PC-3 (cell line): ENCODE measurements at regions not wholly inside any gene's neighbourhood (a gene's known extent, or its start where the extent isn't known, plus 50 kb on each side); places are given as distances from the start of the nearest gene placed in this dataset.

Source experiments
- ATAC-seq: fragments of 200-7000 bp; cut with Tn5 transposase; 2 replicates; pipeline ENCODE4 v1.9.1; 2020; ENCODE audit warnings: mild to moderate bottlenecking, moderate library complexity
- BruUV-seq: library from RNA; stranded (reverse); fragments of 400-500 nt; replicated peaks from 2 replicates; lab custom pipeline; 2021; lab: Mats Ljungman, UMichigan
- CTCF ChIA-PET: fragments of 300-600 bp; sonication (Branson Sonifier 250); formaldehyde crosslinking; loops from one replicate; lab custom pipeline; 2022; ENCODE audit warnings: antibody characterized with exemption; lab: Charles Lee
- POLR2A ChIA-PET: fragments of 300-600 bp; sonication (Branson Sonifier 250); formaldehyde crosslinking; loops from one replicate; lab custom pipeline; 2022; ENCODE audit warnings: antibody characterized with exemption; ENCODE audit not compliant: unreplicated experiment; lab: Charles Lee
- DNase-seq: peaks from one replicate; pipeline ENCODE4 v3.0.0-alpha.2; 2015
- H2AFZ ChIP-seq: fragments of 300-600 bp; sonication (generic); 2 replicates; pipeline ENCODE4 v1.6.0; 2016; ENCODE audit warnings: antibody characterized with exemption, low read length
- H3F3A ChIP-seq: fragments of 300-600 bp; sonication (generic); one replicate; pipeline ENCODE4 v1.6.0; 2017; ENCODE audit warnings: antibody characterized with exemption, low read length, control low read depth, mild to moderate bottlenecking; ENCODE audit not compliant: unreplicated experiment
- H3K27ac ChIP-seq: fragments of 300-600 bp; sonication (generic); 2 replicates; pipeline ENCODE4 v1.5.1; 2016; ENCODE audit warnings: mild to moderate bottlenecking, low read length
- H3K27me3 ChIP-seq: fragments of 300-600 bp; sonication (generic); 2 replicates; pipeline ENCODE4 v1.6.1; 2016; ENCODE audit warnings: low read length, mixed read lengths
- H3K36me3 ChIP-seq: fragments of 300-600 bp; sonication (generic); 2 replicates; pipeline ENCODE4 v1.6.1; 2016; ENCODE audit warnings: low read depth, mixed run types, low read length, mixed read lengths
- H3K4me1 ChIP-seq: fragments of 300-600 bp; sonication (generic); 2 replicates; pipeline ENCODE4 v1.5.1; 2016; ENCODE audit warnings: low read length; ENCODE audit not compliant: insufficient read depth
- H3K4me2 ChIP-seq: fragments of 300-600 bp; sonication (generic); 2 replicates; pipeline ENCODE4 v1.6.0; 2016; ENCODE audit warnings: low read length
- H3K4me3 ChIP-seq: fragments of 300-600 bp; sonication (generic); 2 replicates; pipeline ENCODE4 v1.5.1; 2016; ENCODE audit warnings: mild to moderate bottlenecking, low read length, mixed read lengths
- H3K79me2 ChIP-seq: fragments of 300-600 bp; sonication (generic); 2 replicates; pipeline ENCODE4 v1.6.1; 2017; ENCODE audit warnings: low read length, mixed read lengths
- H3K9ac ChIP-seq: fragments of 300-600 bp; sonication (generic); 2 replicates; pipeline ENCODE4 v1.6.0; 2016; ENCODE audit warnings: mild to moderate bottlenecking, low read length
- H3K9me2 ChIP-seq: fragments of 300-600 bp; sonication (generic); replicated peaks from 2 replicates; pipeline ENCODE4 v1.6.1; 2016; ENCODE audit warnings: mixed run types, low read length, mixed read lengths
- H3K9me3 ChIP-seq: fragments of 300-600 bp; sonication (generic); 2 replicates; pipeline ENCODE4 v1.6.1; 2016; ENCODE audit warnings: low read length, mixed read lengths
- H4K20me1 ChIP-seq: fragments of 300-600 bp; sonication (generic); 2 replicates; pipeline ENCODE4 v1.6.1; 2016; ENCODE audit warnings: low read length, mixed read lengths
- CTCF ChIP-seq: fragments of 300-600 bp; sonication (generic); conservative IDR thresholded peaks from 2 replicates; pipeline ENCODE4 v1.5.1; 2017; ENCODE audit warnings: antibody characterized with exemption, low read depth, mild to moderate bottlenecking, low read length
- EZH2 ChIP-seq: fragments of 300-600 bp; sonication (generic); IDR thresholded peaks from one replicate; pipeline ENCODE4 v1.6.1; 2017; ENCODE audit warnings: antibody characterized with exemption, mild to moderate bottlenecking, low read length; ENCODE audit not compliant: unreplicated experiment
- EZH2phosphoT487 ChIP-seq: fragments of 300-600 bp; sonication (generic); IDR thresholded peaks from 2 replicates; pipeline ENCODE4 v1.6.1; 2018; ENCODE audit warnings: mild to moderate bottlenecking, antibody characterized with exemption, low read length, borderline replicate concordance
- intact Hi-C: fragments of 100-400 bp; cut with micrococcal nuclease; formaldehyde crosslinking; loops from 2 replicates; pipeline ENCODE4 v1.9.0; 2023

DNA sequence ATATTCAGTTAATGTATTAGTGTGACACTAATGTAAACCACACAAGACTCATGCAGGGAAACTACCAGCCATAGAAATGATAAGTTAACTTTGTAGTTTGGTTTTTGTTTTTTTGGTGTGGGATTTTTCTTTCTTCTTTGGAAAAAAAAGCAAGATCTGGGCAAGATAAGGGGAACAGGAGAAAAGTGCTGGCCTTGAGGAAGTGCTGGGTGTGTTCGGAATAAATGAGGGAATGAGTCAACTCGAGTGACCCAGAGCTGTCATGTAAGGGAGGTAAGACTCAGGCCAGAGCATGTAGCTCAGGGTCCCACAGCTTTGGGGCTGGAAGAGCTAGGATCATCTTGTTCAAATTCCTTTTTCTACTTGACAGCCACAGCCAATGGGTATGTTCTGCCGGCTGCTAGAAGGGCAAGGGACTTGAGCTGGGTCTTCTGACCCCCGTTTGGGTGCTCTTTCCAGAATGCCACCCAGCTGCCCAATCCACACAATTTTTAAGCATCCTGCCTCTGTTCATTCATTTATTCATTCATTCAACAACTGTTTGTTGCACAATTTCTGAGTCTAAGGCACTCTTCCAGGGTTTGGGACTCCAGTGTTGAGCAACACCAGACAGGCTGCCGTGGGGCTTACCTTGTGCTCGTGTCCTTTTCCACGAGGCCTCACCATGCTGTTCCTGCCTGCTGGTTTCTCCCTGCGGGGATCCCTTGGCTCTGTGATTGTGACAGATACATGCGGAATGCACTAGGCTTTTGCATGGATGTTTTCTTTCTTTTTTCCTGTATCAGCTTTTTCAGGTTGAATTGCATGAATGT lies 54.5 kb downstream of the CLDN34 start:
- Histone ChIP-seq H3K36me3 (no peaks in the 10 kb centered on the region; the same call in 1 of the 2 replicates), H3K4me3 (no peak overlapping the region), H3K4me2 (peak overlapping the region; percentile 36; the same call in 1 of the 2 replicates), H3K27me3 (no peaks in the 10 kb centered on the region), H3K9me3 (no peaks in the 10 kb centered on the region), H2AFZ (no peak overlapping the region), H3K79me2 (peaks cover 87% of the 10 kb centered on the region), H3K27ac (no peak overlapping the region), H3K4me1 (peaks cover 25% of the 10 kb centered on the region), H4K20me1 (peaks cover 7% of the 10 kb centered on the region; the same call in 1 of the 2 replicates), H3K9me2 (no peaks in the 10 kb centered on the region), H3K9ac (no peak overlapping the region), H3F3A (no peaks in the 10 kb centered on the region)
- intact Hi-C loops, result no loop called here
- no TSS peak for BruUV-seq
- CTCF ChIA-PET, result no interaction called here
- TF ChIP-seq EZH2 (no peak), EZH2phosphoT487 (no peak), CTCF (no peak)
- POLR2A ChIA-PET, result no interaction called here
- DNase-seq (peak; percentile 36), ATAC-seq (peak; percentile 42; the same call in 1 of the 2 replicates)

- Histone ChIP-seq H3K27me3 (no peaks in the 10 kb centered on the region), H3K9ac (no peak overlapping the region), H3K4me3 (no peak overlapping the region), H3F3A (no peaks in the 10 kb centered on the region), H3K4me1 (peaks cover 21% of the 10 kb centered on the region), H3K79me2 (peaks cover 86% of the 10 kb centered on the region), H3K9me3 (no peaks in the 10 kb centered on the region), H3K27ac (no peak overlapping the region), H3K4me2 (no peak overlapping the region), H2AFZ (no peak overlapping the region), H4K20me1 (peaks cover 2% of the 10 kb centered on the region; the same call in 1 of the 2 replicates), H3K9me2 (no peaks in the 10 kb centered on the region), H3K36me3 (peaks cover 1% of the 10 kb centered on the region; the same call in 1 of the 2 replicates)
- BruUV-seq, result no TSS peak
- DNase-seq, result no peak
- intact Hi-C loops, result no loop called here
- TF ChIP-seq EZH2phosphoT487 (no peak), EZH2 (no peak), CTCF (no peak)
- CTCF ChIA-PET, result no interaction called here
- ATAC-seq, result no peak
- POLR2A ChIA-PET, result no interaction called here
Measured at GRCh38 chrX:10022273-10022541, 55.0 kb downstream of the CLDN34 start.

DNA sequence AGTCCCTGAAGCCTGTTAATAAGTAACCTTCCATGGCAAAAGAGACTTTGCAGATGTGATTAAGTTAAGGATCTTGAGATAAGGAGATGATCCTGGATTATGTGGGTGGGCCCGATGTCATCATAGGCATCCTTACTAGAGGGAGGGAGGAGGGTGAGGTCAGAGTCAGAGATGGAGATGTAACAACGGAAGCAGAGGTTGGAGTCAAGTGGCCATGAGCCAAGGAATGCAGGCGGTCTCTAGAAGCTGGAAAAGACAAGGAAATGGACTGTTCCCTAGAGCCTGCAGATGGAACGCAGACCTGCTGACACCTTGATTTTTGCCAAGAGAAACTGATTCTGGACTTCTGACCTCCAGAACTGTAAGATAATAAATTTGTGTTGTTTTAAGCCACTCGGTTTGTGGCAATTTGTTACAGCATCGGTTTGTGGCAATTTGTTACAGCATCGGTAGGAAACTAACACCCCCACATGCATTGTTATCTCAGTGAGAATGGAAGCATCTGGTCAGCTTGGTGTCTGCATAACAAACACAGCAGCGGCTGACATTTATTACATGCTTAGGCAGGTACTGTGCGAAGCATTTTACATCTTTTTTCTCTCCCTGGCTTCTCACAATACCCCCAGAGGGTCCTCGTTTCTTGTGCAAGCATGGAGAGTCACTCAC lies 55.6 kb downstream of the CLDN34 start:
- Histone ChIP-seq H4K20me1 (no peaks in the 10 kb centered on the region), H3K4me3 (no peak overlapping the region), H3K36me3 (peaks cover 5% of the 10 kb centered on the region; the same call in 1 of the 2 replicates), H2AFZ (no peak overlapping the region), H3K4me1 (peaks cover 16% of the 10 kb centered on the region), H3K9me2 (no peaks in the 10 kb centered on the region), H3K79me2 (peaks cover 86% of the 10 kb centered on the region), H3K9ac (no peak overlapping the region), H3F3A (no peaks in the 10 kb centered on the region), H3K27ac (no peak overlapping the region), H3K4me2 (no peak overlapping the region), H3K9me3 (no peaks in the 10 kb centered on the region), H3K27me3 (no peaks in the 10 kb centered on the region)
- ATAC-seq, result no peak
- intact Hi-C loops, result no loop called here
- DNase-seq, result no peak
- ChIA-PET CTCF (no interaction called here), POLR2A (no interaction called here)
- TF ChIP-seq EZH2 (no peak), EZH2phosphoT487 (no peak), CTCF (no peak)
- no TSS peak for BruUV-seq
